GM21717 (cell line): ENCODE measurements at regions not wholly inside any gene's neighbourhood (a gene's known extent, or its start where the extent isn't known, plus 50 kb on each side); places are given as distances from the start of the nearest gene placed in this dataset.

ENCODE experiments used
- ATAC-seq: cut with Tn5 transposase; IDR thresholded peaks from one replicate; pipeline ENCODE4 v1.9.1; 2021; ENCODE audit warnings: mild to moderate bottlenecking, moderate library complexity; ENCODE audit not compliant: unreplicated experiment

- ATAC-seq = no peak
Observed at GRCh38 chr16:62135911-62136310, 99.7 kb upstream of the CDH8 start.

GRCh38 chr16:62135446-62135845, 99.2 kb upstream of the CDH8 start:
- ATAC-seq = no peak

DNA sequence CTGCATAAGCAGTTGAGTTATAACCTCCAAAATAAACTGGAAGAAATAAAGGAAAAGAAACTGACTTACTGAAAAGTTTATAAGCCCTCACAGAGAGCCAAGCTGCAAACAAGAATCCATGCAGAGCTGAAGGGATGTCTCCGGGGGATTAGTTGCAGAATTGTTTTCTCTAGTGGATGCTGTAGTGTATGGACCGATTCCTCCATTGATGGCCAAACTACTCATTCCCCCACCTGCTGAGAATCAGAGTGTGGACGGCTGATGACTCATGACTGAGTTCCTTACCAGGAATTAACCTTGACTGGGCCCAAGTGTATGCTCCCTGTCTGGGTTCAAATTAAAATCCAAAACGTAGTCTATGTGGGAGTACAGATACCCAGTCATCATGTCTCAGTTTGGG, 93.9 kb upstream of the CDH8 start:
- ATAC-seq = no peak

DNA sequence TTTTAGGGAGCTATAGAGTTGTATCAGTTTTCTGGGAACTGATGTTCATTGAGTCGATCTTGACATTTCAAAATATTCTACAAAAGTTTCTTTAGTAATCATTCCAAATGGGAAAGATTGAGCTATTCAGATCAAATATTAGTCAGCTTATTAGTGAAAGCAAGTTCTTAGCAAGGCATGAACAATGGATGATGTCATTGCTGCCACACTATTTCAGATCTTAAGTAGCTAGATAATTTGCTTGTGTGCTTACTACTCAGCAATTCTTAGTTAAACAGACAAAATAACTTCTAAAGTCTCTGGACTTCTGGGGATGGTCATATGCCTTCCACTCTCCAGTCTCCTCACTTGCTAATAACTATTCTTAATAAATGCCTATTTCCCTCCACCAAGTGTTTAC, 69.0 kb upstream of the CDH8 start:
- ATAC-seq = no peak

DNA sequence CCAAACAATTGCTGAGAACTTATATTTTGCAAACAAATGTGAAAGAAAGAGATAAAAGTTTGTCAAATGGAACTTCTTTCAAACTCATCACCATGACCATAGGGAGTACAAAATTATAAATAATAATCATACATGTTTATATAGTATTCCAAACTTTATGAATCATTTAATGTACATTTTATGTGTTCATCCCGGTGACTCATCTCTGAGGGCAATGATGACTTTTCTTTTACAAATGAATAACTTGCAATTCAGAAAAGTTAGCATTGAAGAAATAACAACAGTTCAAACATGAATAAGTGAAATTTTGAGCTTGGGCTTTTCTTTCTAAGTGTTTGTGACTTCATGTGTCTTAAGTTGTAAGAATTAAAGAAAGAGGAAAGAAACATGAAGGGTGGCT, 66.3 kb upstream of the CDH8 start:
- ATAC-seq = no peak

GRCh38 chr16:62100651-62101050, 64.4 kb upstream of the CDH8 start:
- no peak for ATAC-seq

DNA sequence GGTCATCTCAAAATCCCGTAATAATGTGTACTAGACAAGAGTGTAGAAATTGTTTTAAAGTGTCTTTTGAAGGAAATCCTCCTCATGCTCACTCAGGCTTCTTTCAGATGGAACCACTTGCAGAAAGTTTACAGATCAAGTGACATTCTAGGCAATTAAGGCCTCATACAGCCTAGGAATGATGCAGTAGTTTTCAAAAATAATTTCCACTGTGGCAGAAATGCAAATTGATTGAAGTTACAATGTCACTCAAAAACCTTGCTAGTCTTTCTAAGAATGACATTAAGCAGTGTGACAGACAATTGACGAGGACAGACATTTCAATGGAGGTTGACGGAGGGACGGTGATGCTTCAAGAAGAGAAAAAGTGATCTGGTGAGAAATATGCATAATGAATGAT, 53.5 kb upstream of the CDH8 start:
- no peak for ATAC-seq

GRCh38 chr16:62088731-62089410, 52.6 kb upstream of the CDH8 start:
- ATAC-seq = no peak
